Epithelial cell of proximal tubule (primary cell): ENCODE measurements at regions not wholly inside any gene's neighbourhood (a gene's known extent, or its start where the extent isn't known, plus 50 kb on each side); places are given as distances from the start of the nearest gene placed in this dataset.

ENCODE experiments used
- DNase-seq: peaks from one replicate; pipeline ENCODE4 v3.0.0-alpha.2; 2011; ENCODE audit warnings: low read depth
- H3K4me3 ChIP-seq: 2 replicates; pipeline ENCODE4 v1.5.1; 2011; ENCODE audit warnings: low read depth, mild to moderate bottlenecking, low read length
- CTCF ChIP-seq: conservative IDR thresholded peaks from 2 replicates; pipeline ENCODE4 v1.5.1; 2012; ENCODE audit warnings: low read depth, mild to moderate bottlenecking, low read length

DNA sequence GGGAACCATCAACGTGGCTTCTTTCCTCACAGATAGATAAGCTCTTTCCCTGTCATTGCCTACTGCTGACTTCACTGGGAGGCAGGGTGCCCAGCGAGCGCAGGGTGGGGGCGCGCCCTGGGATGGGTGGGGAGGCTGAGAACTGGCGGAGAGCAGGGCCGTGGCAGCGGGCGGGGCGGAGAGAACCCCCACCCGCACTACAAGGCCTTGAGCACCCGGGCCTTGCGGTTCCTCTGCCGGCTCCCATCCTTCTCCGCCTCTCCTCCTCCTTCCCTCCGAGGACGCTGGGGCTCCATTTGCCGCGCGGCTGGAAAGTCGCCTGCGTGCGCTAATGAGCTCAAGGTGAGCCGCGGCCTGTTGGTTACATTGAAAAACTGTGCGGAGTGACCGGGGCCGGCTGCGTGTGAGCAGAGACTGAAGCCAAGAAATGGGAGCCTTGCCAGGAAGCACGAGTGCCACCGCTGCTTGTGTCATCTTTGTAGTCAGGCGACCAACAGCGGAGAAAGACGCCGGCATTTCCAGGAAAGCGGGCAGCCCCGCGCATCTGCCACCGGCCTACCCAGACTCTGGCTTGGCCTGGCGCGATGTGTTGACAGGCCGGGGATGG lies 963.5 kb upstream of the SLC35B3 start:
- TF ChIP-seq CTCF, result no peak
- no peak for DNase-seq
- H3K4me3 ChIP-seq, result no peak overlapping the region

DNA sequence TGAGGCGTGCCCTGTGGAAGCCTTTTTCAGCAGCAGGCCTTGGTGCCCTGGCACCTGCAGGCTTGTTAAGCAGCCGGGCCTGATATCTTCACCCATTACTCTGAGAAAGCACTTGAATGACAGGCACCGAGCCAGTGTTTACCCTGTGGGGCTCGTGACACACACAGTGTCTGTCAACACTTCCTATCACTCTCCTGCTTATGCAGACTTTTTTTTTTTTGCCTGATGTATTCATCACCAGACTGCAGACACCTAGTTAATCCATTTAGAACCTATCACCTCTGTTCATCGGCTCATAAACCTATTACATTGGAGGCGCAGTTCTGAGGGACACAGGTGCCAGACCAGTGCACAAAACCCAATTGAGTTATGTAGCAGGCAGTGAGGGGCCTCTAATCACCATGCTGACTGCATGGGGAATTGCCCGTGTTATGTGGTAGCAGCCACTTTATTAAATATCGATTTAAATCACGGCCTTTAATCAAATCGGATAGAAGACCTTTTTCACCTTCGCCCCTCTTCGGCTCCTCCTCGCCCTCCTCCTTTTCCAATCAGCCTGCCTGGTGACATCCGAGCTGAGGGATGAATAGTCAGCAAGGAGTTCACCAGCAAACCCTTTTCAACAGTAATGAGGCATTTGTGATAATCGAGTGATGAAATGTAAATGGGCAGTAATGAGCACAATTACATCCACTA lies 962.9 kb upstream of the SLC35B3 start:
- DNase-seq, result no peak
- H3K4me3 ChIP-seq, result no peak overlapping the region
- TF ChIP-seq CTCF, result no peak

GRCh38 chr6:9388596-9388995 lies 953.3 kb upstream of the SLC35B3 start:
- no peak for DNase-seq
- TF ChIP-seq CTCF, result no peak
- H3K4me3 ChIP-seq, result no peak overlapping the region

DNA sequence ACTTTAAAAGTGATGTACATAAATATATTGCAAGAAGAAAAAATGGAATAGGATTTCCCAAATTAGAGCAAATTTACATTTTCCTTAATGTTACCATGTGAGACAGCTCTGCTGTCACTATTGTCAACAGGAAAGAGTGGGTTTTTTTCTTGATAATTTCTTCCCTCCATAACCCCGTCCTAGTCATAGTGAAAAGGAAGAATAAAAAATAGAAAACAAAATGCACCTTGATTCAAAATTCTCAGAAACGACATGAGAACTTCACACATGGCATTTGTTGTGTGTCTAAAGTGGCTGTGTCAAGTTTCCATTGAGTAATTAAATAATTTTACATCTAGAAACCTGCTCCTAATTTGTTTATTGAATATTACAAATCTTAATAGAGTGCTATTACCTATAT lies 945.2 kb upstream of the SLC35B3 start:
- no peak for DNase-seq
- TF ChIP-seq CTCF, result no peak
- no peak overlapping the region for H3K4me3 ChIP-seq

DNA sequence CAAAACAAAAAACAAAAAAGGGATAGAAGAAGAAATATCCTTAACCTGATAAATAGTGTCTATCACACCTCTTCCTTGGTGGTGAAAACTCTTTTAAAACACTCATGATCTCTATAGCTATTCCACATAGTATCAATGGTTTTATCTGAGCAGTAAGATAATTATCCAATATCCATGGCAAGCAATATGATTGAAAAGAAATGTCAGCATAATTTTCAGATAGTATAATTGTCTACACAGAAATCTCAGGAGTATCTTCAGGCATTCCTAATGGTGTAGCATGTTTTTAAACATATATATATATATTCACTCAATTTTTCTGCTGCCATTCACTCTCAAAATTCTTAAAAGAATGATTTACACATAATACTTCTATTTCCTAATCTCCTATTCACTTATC lies 938.0 kb upstream of the SLC35B3 start:
- no peak for DNase-seq
- no peak for TF ChIP-seq CTCF
- no peak overlapping the region for H3K4me3 ChIP-seq

DNA sequence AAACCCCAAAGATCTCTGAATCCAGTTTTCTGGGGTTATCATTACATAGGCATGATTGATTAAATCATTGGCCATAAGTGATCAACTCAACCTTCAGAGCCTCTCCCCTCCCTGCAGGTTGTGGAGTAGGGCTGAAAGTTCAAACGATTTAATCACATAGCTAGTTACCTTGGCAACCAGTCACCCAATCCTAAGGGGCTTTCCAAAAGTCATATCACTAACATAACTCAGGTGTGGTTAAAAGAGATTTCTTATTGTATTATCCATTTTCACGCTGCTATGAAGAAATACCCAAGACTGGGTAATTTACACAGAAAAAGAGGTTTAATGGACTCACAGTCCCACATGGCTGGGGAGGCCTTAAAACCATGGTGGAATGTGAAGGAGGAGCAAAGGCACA lies 935.1 kb upstream of the SLC35B3 start:
- no peak for DNase-seq
- no peak overlapping the region for H3K4me3 ChIP-seq
- no peak for TF ChIP-seq CTCF

- TF ChIP-seq CTCF, result no peak
- H3K4me3 ChIP-seq, result no peak overlapping the region
- no peak for DNase-seq
Observed at GRCh38 chr6:9365378-9365777, 930.0 kb upstream of the SLC35B3 start.
